Endothelial cell of umbilical vein (primary cell): ENCODE measurements at regions not wholly inside any gene's neighbourhood (a gene's known extent, or its start where the extent isn't known, plus 50 kb on each side); places are given as distances from the start of the nearest gene placed in this dataset.

Source experiments
- EZH2 ChIP-seq: IDR thresholded peaks from 2 replicates; pipeline ENCODE4 v1.6.1; 2012; ENCODE audit warnings: borderline replicate concordance, low read depth, mild to moderate bottlenecking, moderate library complexity, low read length, inconsistent platforms; ENCODE audit not compliant: severe bottlenecking
- POLR2A ChIP-seq: IDR thresholded peaks from 2 replicates; pipeline ENCODE4 v1.6.1; 2012; ENCODE audit warnings: low read depth, mild to moderate bottlenecking, control low read depth, low read length
- TF ChIP-seq, protein P1 (sequence below), 2 donors: IDR thresholded peaks; 1 replicate in 1 of 2; 2 replicates in 1 of 2; pipeline ENCODE4 v1.5.1; 2011; ENCODE audit warnings: low read length in 2 of 2, mild to moderate bottlenecking in 2 of 2, moderate library complexity in 2 of 2, control low read depth in 1 of 2, inconsistent platforms in 1 of 2, low read depth in 1 of 2; ENCODE audit not compliant: insufficient read depth in 1 of 2; ENCODE audit errors: extremely low read depth in 1 of 2

DNA sequence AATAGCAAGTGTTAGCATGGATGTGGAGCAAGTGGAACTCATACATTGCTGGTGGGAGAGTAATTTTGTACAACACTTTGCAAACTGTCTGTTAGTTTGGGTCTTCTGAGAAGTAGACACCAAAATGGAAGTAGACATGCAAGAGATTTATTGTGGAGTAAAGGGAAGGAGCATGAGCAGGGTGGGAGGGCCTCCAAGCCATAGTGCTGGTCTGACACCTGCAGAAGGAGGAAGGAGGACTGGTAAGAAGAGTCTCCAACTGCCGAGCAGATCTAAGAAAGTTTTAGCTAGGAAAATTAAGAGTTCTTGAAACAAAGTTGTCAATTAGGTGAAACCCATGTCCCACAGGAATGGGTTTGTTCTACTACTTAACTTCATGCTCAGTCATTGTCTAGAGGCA is 64.0 kb upstream of the DDIT4L start:
- TF ChIP-seq, protein P1, sequence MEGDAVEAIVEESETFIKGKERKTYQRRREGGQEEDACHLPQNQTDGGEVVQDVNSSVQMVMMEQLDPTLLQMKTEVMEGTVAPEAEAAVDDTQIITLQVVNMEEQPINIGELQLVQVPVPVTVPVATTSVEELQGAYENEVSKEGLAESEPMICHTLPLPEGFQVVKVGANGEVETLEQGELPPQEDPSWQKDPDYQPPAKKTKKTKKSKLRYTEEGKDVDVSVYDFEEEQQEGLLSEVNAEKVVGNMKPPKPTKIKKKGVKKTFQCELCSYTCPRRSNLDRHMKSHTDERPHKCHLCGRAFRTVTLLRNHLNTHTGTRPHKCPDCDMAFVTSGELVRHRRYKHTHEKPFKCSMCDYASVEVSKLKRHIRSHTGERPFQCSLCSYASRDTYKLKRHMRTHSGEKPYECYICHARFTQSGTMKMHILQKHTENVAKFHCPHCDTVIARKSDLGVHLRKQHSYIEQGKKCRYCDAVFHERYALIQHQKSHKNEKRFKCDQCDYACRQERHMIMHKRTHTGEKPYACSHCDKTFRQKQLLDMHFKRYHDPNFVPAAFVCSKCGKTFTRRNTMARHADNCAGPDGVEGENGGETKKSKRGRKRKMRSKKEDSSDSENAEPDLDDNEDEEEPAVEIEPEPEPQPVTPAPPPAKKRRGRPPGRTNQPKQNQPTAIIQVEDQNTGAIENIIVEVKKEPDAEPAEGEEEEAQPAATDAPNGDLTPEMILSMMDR (IDR thresholded peaks at IDR 0.05; ENCODE audit: extremely low read depth in 1 of 2, insufficient read depth in 1 of 2, low read depth in 1 of 2, low read length in 2 of 2), result no peak
- no peak for TF ChIP-seq POLR2A
- TF ChIP-seq EZH2, result no peak
